IMR-90 (cell line): ENCODE measurements at regions not wholly inside any gene's neighbourhood (a gene's known extent, or its start where the extent isn't known, plus 50 kb on each side); places are given as distances from the start of the nearest gene placed in this dataset.

ENCODE experiments used
- ATAC-seq: fragments of 200-7000 bp; cut with Tn5 transposase; 2 replicates; pipeline ENCODE4 v1.9.1; 2020; ENCODE audit warnings: low read depth, mild to moderate bottlenecking, moderate library complexity
- BruUV-seq: library from RNA; stranded (reverse); fragments of 400-500 nt; replicated peaks from 2 replicates; lab custom pipeline; 2021; lab: Mats Ljungman, UMichigan
- CTCF ChIA-PET: fragments of 300-600 bp; formaldehyde crosslinking; extraction: SDS; loops from one replicate; lab custom pipeline; 2021; ENCODE audit warnings: antibody characterized with exemption; lab: Yijun Ruan, JAX
- POLR2A ChIA-PET: fragments of 300-600 bp; sonication (Branson Sonifier 250); formaldehyde crosslinking; loops from one replicate; lab custom pipeline; 2022; ENCODE audit warnings: antibody characterized with exemption; ENCODE audit not compliant: unreplicated experiment; lab: Charles Lee
- DNase-seq: peaks from one replicate; pipeline ENCODE4 v3.0.0; 2013
- H2AFZ ChIP-seq: replicated peaks from 2 replicates; pipeline ENCODE3; 2013; ENCODE audit warnings: low read length, mild to moderate bottlenecking; ENCODE audit not compliant: poor library complexity
- H2AK5ac ChIP-seq: 2 replicates; pipeline ENCODE4 v1.6.1; 2013; ENCODE audit warnings: low read depth, low read length, inconsistent platforms
- H2AK9ac ChIP-seq: replicated peaks from 2 replicates; pipeline ENCODE3; 2013; ENCODE audit warnings: mild to moderate bottlenecking, low read depth, low read length, moderate library complexity; ENCODE audit not compliant: poor library complexity
- H2BK120ac ChIP-seq: 2 replicates; pipeline ENCODE4 v1.6.1; 2013; ENCODE audit warnings: low read depth, low read length, inconsistent platforms
- H2BK15ac ChIP-seq: 3 replicates; pipeline ENCODE4 v1.6.1; 2013; ENCODE audit warnings: low read depth, low read length, inconsistent platforms
- H2BK20ac ChIP-seq: 2 replicates; pipeline ENCODE4 v1.6.1; 2013; ENCODE audit warnings: low read depth, mild to moderate bottlenecking, inconsistent platforms, low read length, moderate library complexity
- H2BK5ac ChIP-seq: 2 replicates; pipeline ENCODE4 v1.6.1; 2013; ENCODE audit warnings: mild to moderate bottlenecking, low read depth, low read length, inconsistent platforms; ENCODE audit not compliant: poor library complexity, severe bottlenecking
- H3K14ac ChIP-seq: replicated peaks from 2 replicates; pipeline ENCODE4 v1.6.1; 2013; ENCODE audit warnings: low read depth, low read length, inconsistent platforms
- H3K18ac ChIP-seq: 2 replicates; pipeline ENCODE4 v1.6.1; 2013; ENCODE audit warnings: low read depth, low read length, control low read depth
- H3K23ac ChIP-seq: 2 replicates; pipeline ENCODE4 v1.6.1; 2013; ENCODE audit warnings: low read depth, low read length, inconsistent platforms
- H3K27ac ChIP-seq: 2 replicates; pipeline ENCODE4 v1.5.1; 2013; ENCODE audit warnings: mild to moderate bottlenecking, control low read depth, low read length; ENCODE audit not compliant: insufficient read depth
- H3K27me3 ChIP-seq: 2 replicates; pipeline ENCODE4 v1.6.1; 2013; ENCODE audit warnings: low read length; ENCODE audit not compliant: control insufficient read depth, insufficient read depth
- H3K36me3 ChIP-seq: 2 replicates; pipeline ENCODE4 v1.6.1; 2013; ENCODE audit warnings: low read length, mixed read lengths; ENCODE audit not compliant: control insufficient read depth, insufficient read depth
- H3K4ac ChIP-seq: 2 replicates; pipeline ENCODE4 v1.6.1; 2013; ENCODE audit warnings: low read depth, low read length, inconsistent platforms
- H3K4me1 ChIP-seq: 2 replicates; pipeline ENCODE4 v1.6.1; 2013; ENCODE audit warnings: low read length, mixed read lengths; ENCODE audit not compliant: control insufficient read depth, insufficient read depth
- H3K4me2 ChIP-seq: 2 replicates; pipeline ENCODE4 v1.6.1; 2013; ENCODE audit warnings: low read depth, mild to moderate bottlenecking, control low read depth, low read length, moderate library complexity
- H3K4me3 ChIP-seq: 2 replicates; pipeline ENCODE4 v1.5.1; 2013; ENCODE audit warnings: low read depth, mild to moderate bottlenecking, control low read depth, low read length, moderate library complexity; ENCODE audit not compliant: insufficient read depth
- H3K56ac ChIP-seq: 2 replicates; pipeline ENCODE4 v1.6.1; 2013; ENCODE audit warnings: low read length, inconsistent platforms; ENCODE audit not compliant: insufficient read depth; ENCODE audit errors: extremely low read depth
- H3K79me1 ChIP-seq, 2 experiments: 2 replicates each; pipeline ENCODE4 v1.6.1; 2013; ENCODE audit warnings: low read length in 2 of 2, inconsistent platforms in 1 of 2, low read depth in 1 of 2
- H3K9ac ChIP-seq: 2 replicates; pipeline ENCODE4 v1.6.1; 2013; ENCODE audit warnings: low read depth, low read length, control low read depth
- H3K9me1 ChIP-seq: 2 replicates; pipeline ENCODE4 v1.6.1; 2013; ENCODE audit warnings: low read length, inconsistent platforms; ENCODE audit not compliant: insufficient read depth
- H3K9me3 ChIP-seq: 2 replicates; pipeline ENCODE4 v1.6.1; 2013; ENCODE audit warnings: low read length; ENCODE audit not compliant: control insufficient read depth, insufficient read depth
- H4K20me1 ChIP-seq: 2 replicates; pipeline ENCODE4 v1.6.1; 2013; ENCODE audit warnings: low read length, inconsistent platforms; ENCODE audit not compliant: insufficient read depth
- H4K5ac ChIP-seq: 2 replicates; pipeline ENCODE4 v1.6.1; 2013; ENCODE audit warnings: mild to moderate bottlenecking, low read depth, low read length, control low read depth
- H4K8ac ChIP-seq, 2 experiments: 2 replicates each; pipeline ENCODE4 v1.6.1; 2013; ENCODE audit warnings: low read depth in 2 of 2, low read length in 2 of 2, control low read depth in 1 of 2, inconsistent platforms in 1 of 2
- H4K91ac ChIP-seq: 2 replicates; pipeline ENCODE4 v1.6.1; 2013; ENCODE audit warnings: low read depth, low read length, inconsistent platforms; ENCODE audit not compliant: insufficient read depth
- CEBPB ChIP-seq: IDR thresholded peaks from 2 replicates; pipeline ENCODE4 v1.6.1; 2012; ENCODE audit warnings: low read depth, low read length, improper control_type of control experiment
- FOS ChIP-seq: fragments of 150-350 bp; IDR thresholded peaks from 2 replicates; pipeline ENCODE4 v1.6.1; 2016; ENCODE audit warnings: low read depth, low read length
- MAZ ChIP-seq: IDR thresholded peaks from 2 replicates; pipeline ENCODE4 v1.6.1; 2012; ENCODE audit warnings: low read depth, mild to moderate bottlenecking, low read length, improper control_type of control experiment, moderate library complexity, borderline replicate concordance
- MXI1 ChIP-seq: IDR thresholded peaks from 2 replicates; pipeline ENCODE4 v1.6.1; 2012; ENCODE audit warnings: low read depth, mild to moderate bottlenecking, low read length, moderate library complexity, borderline replicate concordance
- NFE2L2 ChIP-seq: fragments of 150-350 bp; IDR thresholded peaks from 2 replicates; pipeline ENCODE4 v1.6.1; 2016; ENCODE audit warnings: low read depth, mild to moderate bottlenecking, low read length
- POLR2A ChIP-seq: IDR thresholded peaks from 2 replicates; pipeline ENCODE4 v1.6.1; 2012; ENCODE audit warnings: mild to moderate bottlenecking, low read depth, low read length
- RAD21 ChIP-seq: IDR thresholded peaks from 2 replicates; pipeline ENCODE4 v1.6.1; 2012; ENCODE audit warnings: low read length, improper control_type of control experiment
- RCOR1 ChIP-seq: IDR thresholded peaks from 2 replicates; pipeline ENCODE4 v1.6.1; 2012; ENCODE audit warnings: mild to moderate bottlenecking, low read length, improper control_type of control experiment; ENCODE audit not compliant: insufficient replicate concordance
- RFX5 ChIP-seq: IDR thresholded peaks from 2 replicates; pipeline ENCODE4 v1.8.0; 2012; ENCODE audit warnings: low read depth, mild to moderate bottlenecking, low read length, moderate library complexity
- WGBS, 2 experiments: methylation state at CpG; one replicate each; pipeline versions ENCODE4 v1.1.5 to v1.1.7; 2013; ENCODE audit warnings: missing lambda C conversion rate in 2 of 2; ENCODE audit not compliant: insufficient read length in 1 of 2; ENCODE audit errors: extremely low coverage in 2 of 2; 5-methylcytosine and 5-hydroxymethylcytosine counted together
- dilution Hi-C: fragments of 300-500 bp; cut with HindIII; formaldehyde crosslinking; loops from one replicate; pipeline ENCODE4 v1.14.3; 2018; ENCODE audit warnings: low sequenced_read_pairs; ENCODE audit not compliant: unreplicated experiment
- in situ Hi-C: fragments of 300-500 bp; cut with MboI; formaldehyde crosslinking; loops from 3 replicates; pipeline ENCODE4 v1.14.3; 2019; ENCODE audit warnings: low sequenced_read_pairs, inconsistent platforms, mixed read lengths
- intact Hi-C: fragments of 100-400 bp; cut with micrococcal nuclease; formaldehyde crosslinking; loops from 2 replicates; pipeline ENCODE4 v1.10.0; 2022

GRCh38 chr15:60126661-60127060 is 122.5 kb downstream of the FOXB1 start:
- in situ Hi-C loops, result no loop called here
- TF ChIP-seq POLR2A, result no peak
- no peak for TF ChIP-seq RCOR1
- no peak for TF ChIP-seq MAZ
- no peak for TF ChIP-seq RAD21
- TF ChIP-seq NFE2L2, result no peak
- TF ChIP-seq RFX5, result no peak
- no peak for TF ChIP-seq FOS
- TF ChIP-seq CEBPB, result no peak
- TF ChIP-seq MXI1, result no peak
- 70% methylated on average over 2 of the region's 5 CpGs; no CpG with 5 or more reads in 1 of the 2 experiments for WGBS, 2 experiments
- Histone ChIP-seq H2AFZ (no peak overlapping the region), H3K23ac (no peak overlapping the region), H2BK120ac (no peak overlapping the region), H3K4me1 (no peaks in the 10 kb centered on the region), H3K27me3 (peaks cover 11% of the 10 kb centered on the region; the same call in 1 of the 2 replicates), H4K8ac (no peak overlapping the region), H3K4me2 (no peak overlapping the region), H3K56ac (no peak overlapping the region), H2BK5ac (no peak overlapping the region), H4K20me1 (no peaks in the 10 kb centered on the region), H2AK5ac (no peak overlapping the region), H3K4me3 (no peak overlapping the region), H4K5ac (no peak overlapping the region), H4K91ac (no peak overlapping the region), H3K18ac (no peak overlapping the region), H3K27ac (no peak overlapping the region), H3K79me1 (no peaks in the 10 kb centered on the region), H3K4ac (no peak overlapping the region), H3K9me1 (no peaks in the 10 kb centered on the region), H2BK15ac (no peak overlapping the region), H3K9ac (no peak overlapping the region), H3K14ac (no peak overlapping the region), H2AK9ac (no peak overlapping the region), H3K36me3 (no peaks in the 10 kb centered on the region), H3K9me3 (no peaks in the 10 kb centered on the region), H2BK20ac (no peak overlapping the region)
- dilution Hi-C loops, result no loop called here
- ATAC-seq (no peak), DNase-seq (no peak)
- ChIA-PET POLR2A (no interaction called here), CTCF (interaction anchor here (0.7 to 1.7 kb wide), 3 partner anchors 10 to 438 kb away, joined by 3 to 6 read pairs (median 4); no protein-coding TSS in a partner anchor)
- intact Hi-C loops, result loop anchor here (2.0 to 5.0 kb wide), 2 partner anchors 209 to 436 kb away; no protein-coding TSS in a partner anchor
- BruUV-seq, result no TSS peak
